HepG2 (cell line): ENCODE measurements at regions not wholly inside any gene's neighbourhood (a gene's known extent, or its start where the extent isn't known, plus 50 kb on each side); places are given as distances from the start of the nearest gene placed in this dataset.

Experiments
- ATAC-seq: fragments of 200-7000 bp; cut with Tn5 transposase; 3 replicates; pipeline ENCODE4 v1.9.1; 2020; ENCODE audit warnings: mild to moderate bottlenecking, moderate library complexity
- BruUV-seq: library from RNA; stranded (reverse); fragments of 400-500 nt; replicated peaks from 2 replicates; lab custom pipeline; 2021; lab: Mats Ljungman, UMichigan
- CTCF ChIA-PET: fragments of 300-600 bp; formaldehyde crosslinking; extraction: SDS; loops from one replicate; lab custom pipeline; 2021; ENCODE audit warnings: low total read pairs, inconsistent platforms, low intra/inter-chr PET ratio; lab: Yijun Ruan, JAX
- POLR2A ChIA-PET: fragments of 350-600 bp; sonication (Branson Sonifier 250); formaldehyde crosslinking; loops from one replicate; lab custom pipeline; 2020; ENCODE audit warnings: antibody characterized with exemption, inconsistent platforms; lab: Yijun Ruan, JAX
- DNase-seq: peaks from one replicate; pipeline ENCODE4 v3.0.0-alpha.2; 2015; ENCODE audit warnings: low spot score
- FAIRE-seq: peaks from 3 replicates; lab custom pipeline; 2011; peaks lifted over from hg19 to GRCh38; lab: Jason Lieb, UNC
- H2AFZ ChIP-seq: one replicate; pipeline ENCODE4 v1.6.1; 2011; ENCODE audit warnings: low read length, inconsistent platforms
- H3K27ac ChIP-seq: fragments of 300-600 bp; 3 replicates; pipeline ENCODE4 v1.8.0; 2011; ENCODE audit warnings: mixed run types, mild to moderate bottlenecking, mixed read lengths, low read length, inconsistent platforms; ENCODE audit not compliant: insufficient read depth; ENCODE audit errors: extremely low read length
- H3K27me3 ChIP-seq, 2 experiments: fragments of 200-600 bp in 1 of 2; 2 replicates in 1 of 2; 3 replicates in 1 of 2; pipeline versions ENCODE4 v1.6.0 to v1.8.0; 2011; ENCODE audit warnings: low read length in 2 of 2, mild to moderate bottlenecking in 2 of 2, moderate library complexity in 2 of 2, inconsistent platforms in 1 of 2; ENCODE audit not compliant: insufficient read depth in 2 of 2, control insufficient read depth in 1 of 2
- H3K36me3 ChIP-seq, 2 experiments: fragments of 200-600 bp in 1 of 2; replicated peaks in 1 of 2; 2 replicates in 1 of 2; 3 replicates in 1 of 2; pipeline versions ENCODE4 v1.5.1 to v1.8.0; 2011; ENCODE audit warnings: low read length in 2 of 2, inconsistent platforms in 1 of 2; ENCODE audit not compliant: insufficient read depth in 2 of 2, control insufficient read depth in 1 of 2
- H3K4me1 ChIP-seq: 2 replicates; pipeline ENCODE4 v1.5.1; 2012; ENCODE audit warnings: low read length, inconsistent platforms; ENCODE audit not compliant: insufficient read depth
- H3K4me2 ChIP-seq: 2 replicates; pipeline ENCODE4 v1.6.0; 2011; ENCODE audit warnings: low read depth, low read length, inconsistent platforms
- H3K4me3 ChIP-seq, 3 experiments: fragments of 200-600 bp in 1 of 3; sonication (generic), shearing (Covaris generic) in 1 of 3; replicated peaks in 1 of 3; 2 replicates each; pipeline ENCODE4 v1.5.1; 2011 to 2016; ENCODE audit warnings: low read length in 3 of 3, inconsistent platforms in 2 of 3, low read depth in 2 of 3, mild to moderate bottlenecking in 2 of 3, control low read depth in 1 of 3, mixed read lengths in 1 of 3; ENCODE audit not compliant: insufficient read depth in 1 of 3
- H3K79me2 ChIP-seq: one replicate; pipeline ENCODE4 v1.6.1; 2011; ENCODE audit warnings: low read length, inconsistent platforms; ENCODE audit not compliant: insufficient read depth
- H3K9ac ChIP-seq: 2 replicates; pipeline ENCODE4 v1.6.0; 2011; ENCODE audit warnings: mild to moderate bottlenecking, low read depth, low read length, inconsistent platforms; ENCODE audit not compliant: insufficient read depth
- H3K9me3 ChIP-seq: 2 replicates; pipeline ENCODE4 v1.5.1; 2012; ENCODE audit warnings: mild to moderate bottlenecking, low read length
- H4K20me1 ChIP-seq: 2 replicates; pipeline ENCODE4 v1.6.0; 2011; ENCODE audit warnings: inconsistent platforms, mild to moderate bottlenecking, low read length, moderate library complexity; ENCODE audit not compliant: insufficient read depth
- ATF3 ChIP-seq: sonication (generic); formaldehyde crosslinking; IDR thresholded peaks from 2 replicates; pipeline ENCODE4 v1.4.0; 2020; ENCODE audit warnings: missing genetic modification reagents
- ATF7 ChIP-seq, 2 experiments: fragments of 450-650 bp in 1 of 2; sonication (generic) in 1 of 2; formaldehyde crosslinking in 1 of 2; IDR thresholded peaks; 2 replicates each; pipeline versions ENCODE4 v1.4.0 to v1.6.1; 2016 to 2020; ENCODE audit warnings: antibody characterized with exemption in 1 of 2, mild to moderate bottlenecking in 1 of 2, missing genetic modification reagents in 1 of 2
- FOXP1 ChIP-seq, 2 experiments: fragments of 450-650 bp in 1 of 2; IDR thresholded peaks; 2 replicates each; pipeline ENCODE4 v1.6.1; 2017 to 2018; ENCODE audit warnings: antibody characterized with exemption in 1 of 2
- KLF12 ChIP-seq: sonication (generic); formaldehyde crosslinking; IDR thresholded peaks from 2 replicates; pipeline ENCODE4 v1.4.0; 2020; ENCODE audit warnings: missing genetic modification reagents, borderline replicate concordance
- MED1 ChIP-seq: sonication (generic); formaldehyde crosslinking; IDR thresholded peaks from 2 replicates; pipeline ENCODE4 v1.4.0; 2020; ENCODE audit warnings: missing genetic modification reagents
- NR1H2 ChIP-seq: sonication (generic); formaldehyde crosslinking; IDR thresholded peaks from 2 replicates; pipeline ENCODE4 v1.8.1; 2022; ENCODE audit warnings: low read depth, missing genetic modification reagents, borderline replicate concordance
- PBX3 ChIP-seq: sonication (generic); formaldehyde crosslinking; IDR thresholded peaks from 2 replicates; pipeline ENCODE4 v1.8.1; 2023; ENCODE audit warnings: missing genetic modification reagents, inconsistent platforms, borderline replicate concordance
- PRDM10 ChIP-seq: sonication (generic); formaldehyde crosslinking; IDR thresholded peaks from 2 replicates; pipeline ENCODE4 v1.4.0; 2020; ENCODE audit warnings: low read depth, missing genetic modification reagents
- TERF1 ChIP-seq: sonication (generic); formaldehyde crosslinking; IDR thresholded peaks from 2 replicates; pipeline ENCODE4 v1.8.0; 2022; ENCODE audit warnings: mild to moderate bottlenecking, missing genetic modification reagents, moderate library complexity
- XBP1 ChIP-seq: sonication (generic); formaldehyde crosslinking; IDR thresholded peaks from 2 replicates; pipeline ENCODE4 v1.5.0; 2020; ENCODE audit warnings: missing genetic modification reagents
- ZBTB39 ChIP-seq: sonication (generic); formaldehyde crosslinking; IDR thresholded peaks from 2 replicates; pipeline ENCODE4 v1.5.0; 2020; ENCODE audit warnings: missing genetic modification reagents
- ZBTB7A ChIP-seq: sonication (generic); formaldehyde crosslinking; IDR thresholded peaks from 2 replicates; pipeline ENCODE4 v1.8.0; 2022; ENCODE audit warnings: mild to moderate bottlenecking, missing genetic modification reagents
- ZNF576 ChIP-seq: sonication (generic); formaldehyde crosslinking; IDR thresholded peaks from 2 replicates; pipeline ENCODE4 v1.4.0; 2020; ENCODE audit warnings: mild to moderate bottlenecking, missing genetic modification reagents
- ZNF660 ChIP-seq: sonication (generic); formaldehyde crosslinking; IDR thresholded peaks from 2 replicates; pipeline ENCODE4 v1.5.1; 2020; ENCODE audit warnings: mild to moderate bottlenecking, low read depth, missing genetic modification reagents, borderline replicate concordance
- WGBS: methylation state at CpG from one replicate; pipeline ENCODE4 v1.1.6; 2017; ENCODE audit warnings: low lambda C conversion rate; 5-methylcytosine and 5-hydroxymethylcytosine counted together
- in situ Hi-C: cut with HindIII; loops from 2 replicates; pipeline ENCODE4 v1.10.0; 2017; ENCODE audit warnings: low pct_unique_long_range_greater_than_20kb; ENCODE audit not compliant: extremely low pct_ligation_motif_present
- intact Hi-C: fragments of 100-400 bp; cut with micrococcal nuclease; formaldehyde crosslinking; loops from one replicate; pipeline ENCODE4 v1.10.0; 2022; ENCODE audit not compliant: unreplicated experiment

GRCh38 chr15:62647843-62648505 lies 394.6 kb upstream of the TPM1 start:
- Histone ChIP-seq H3K4me1 (peaks cover 27% of the 10 kb centered on the region), H3K27me3 (no peaks in the 10 kb centered on the region), H3K4me3 (no peak overlapping the region), H3K27ac (no peak overlapping the region), H3K36me3 (peaks cover 0 to 3% of the 10 kb centered on the region in 2 experiments; a peak in 1 of 5 replicates), H3K9me3 (no peaks in the 10 kb centered on the region), H3K4me2 (no peak overlapping the region), H2AFZ (no peak overlapping the region), H3K9ac (no peak overlapping the region), H3K79me2 (no peaks in the 10 kb centered on the region), H4K20me1 (no peaks in the 10 kb centered on the region)
- ATAC-seq (no peak), FAIRE-seq (no peak), DNase-seq (no peak)
- intact Hi-C loops (loop anchor here (2.0 kb wide), 1 partner anchor 257 kb away; the partner anchor contains the start of gene TLN2), in situ Hi-C loops (no loop called here)
- CTCF ChIA-PET: interaction anchor here (1.2 kb wide), 1 partner anchor 340 kb away, joined by 4 read pairs; no protein-coding TSS in a partner anchor
- no TSS peak for BruUV-seq
- POLR2A ChIA-PET: no interaction called here
- 95% methylated on average over 7 of the region's 7 CpGs for WGBS
- no peak for TF ChIP-seq PRDM10 (CRISPR knock-in tag)
- no peak for TF ChIP-seq ZNF576 (CRISPR knock-in tag)
- TF ChIP-seq NR1H2: no peak
- TF ChIP-seq FOXP1 (IDR thresholded peaks at IDR 0.05): no peak
- TF ChIP-seq FOXP1 (CRISPR knock-in tag; IDR thresholded peaks at IDR 0.05): no peak
- no peak for TF ChIP-seq ATF3 (CRISPR knock-in tag)
- no peak for TF ChIP-seq ZBTB7A (CRISPR knock-in tag)
- TF ChIP-seq KLF12 (CRISPR knock-in tag): no peak
- no peak for TF ChIP-seq ATF7 (IDR thresholded peaks at IDR 0.05)
- TF ChIP-seq ATF7 (CRISPR knock-in tag; IDR thresholded peaks at IDR 0.05): no peak
- TF ChIP-seq ZBTB39: no peak
- no peak for TF ChIP-seq MED1
- TF ChIP-seq XBP1: no peak
- TF ChIP-seq PBX3 (CRISPR knock-in tag): no peak
- TF ChIP-seq ZNF660 (CRISPR knock-in tag): no peak
- no peak for TF ChIP-seq TERF1 (CRISPR knock-in tag)
